Right lobe of liver (tissue), 6 donors: ENCODE measurements at regions not wholly inside any gene's neighbourhood (a gene's known extent, or its start where the extent isn't known, plus 50 kb on each side); places are given as distances from the start of the nearest gene placed in this dataset.

Source experiments
- ATAC-seq, 4 donors: fragments of 200-7000 bp; cut with Tn5 transposase; one replicate each; pipeline ENCODE4 v1.9.1; 2020; ENCODE audit warnings: mild to moderate bottlenecking in 4 of 4, moderate library complexity in 4 of 4
- DNase-seq, 3 donors: peaks; one replicate each; pipeline ENCODE4 v3.0.0-alpha.2; 2020
- H3K27ac ChIP-seq, 3 donors: fragments of 200-600 bp; one replicate each; pipeline ENCODE4 v1.8.0; 2022
- H3K27me3 ChIP-seq, 2 donors: fragments of 200-600 bp; one replicate each; pipeline ENCODE4 v1.8.0; 2022
- H3K36me3 ChIP-seq, 4 donors: fragments of 200-600 bp; sonication (generic) in 1 of 4; one replicate each; pipeline versions ENCODE4 v1.5.1 to v1.8.0; 2017 to 2022; ENCODE audit warnings: control low read depth in 1 of 4
- H3K4me1 ChIP-seq, 4 donors: fragments of 200-600 bp; sonication (generic) in 1 of 4; one replicate each; pipeline versions ENCODE4 v1.5.1 to v1.8.0; 2017 to 2022; ENCODE audit warnings: control low read depth in 1 of 4
- H3K4me3 ChIP-seq, 3 donors: fragments of 200-600 bp; one replicate each; pipeline ENCODE4 v1.8.0; 2022
- H3K9me3 ChIP-seq, 4 donors: fragments of 200-600 bp; sonication (generic) in 1 of 4; one replicate each; pipeline versions ENCODE4 v1.5.1 to v1.8.0; 2017 to 2022; ENCODE audit warnings: control low read depth in 1 of 4
- CTCF ChIP-seq, 4 donors: fragments of 200-600 bp in 3 of 4; fragments of 450-650 bp in 1 of 4; IDR thresholded peaks; one replicate each; pipeline versions ENCODE4 v1.5.1 to v1.8.0; 2016 to 2022; ENCODE audit warnings: antibody characterized with exemption in 4 of 4, mild to moderate bottlenecking in 2 of 4
- POLR2A ChIP-seq: fragments of 450-650 bp; IDR thresholded peaks from one replicate; pipeline ENCODE4 v1.6.1; 2017; ENCODE audit warnings: antibody characterized with exemption, mild to moderate bottlenecking
- WGBS: methylation state at CpG from one replicate; pipeline ENCODE4 v1.1.6; 2018; ENCODE audit warnings: low coverage, low lambda C conversion rate; ENCODE audit not compliant: insufficient coverage; ENCODE audit errors: missing lambda C conversion rate; 5-methylcytosine and 5-hydroxymethylcytosine counted together
- intact Hi-C, 2 donors: fragments of 100-400 bp; cut with DNase I; formaldehyde crosslinking; loops; one replicate each; pipeline versions ENCODE4 v1.11.2 to v1.14.1; 2022
- donor health status: DM: no; HTN: yes; CAD: no.
- donor health status: DM: no; HTN: no; CAD: no.
- donor health status: DM: no; HTN: no; CAD: no.
- donor health status: DM: no; HTN: yes; CAD: no.
- donor health status: DM: no; HTN: yes; CAD: no.

- WGBS: 100% methylated on average over 1 of the region's 2 CpGs
- H3K27me3 ChIP-seq: no peaks in the 10 kb centered on the region
- no peaks in the 10 kb centered on the region for H3K9me3 ChIP-seq
- H3K36me3 ChIP-seq: no peaks in the 10 kb centered on the region
- H3K4me1 ChIP-seq: no peaks in the 10 kb centered on the region
- H3K27ac ChIP-seq: no peak overlapping the region
- no peak for TF ChIP-seq POLR2A
- TF ChIP-seq CTCF (IDR thresholded peaks at IDR 0.05): no peak
- intact Hi-C loops: no loop called here
- DNase-seq (no peak), ATAC-seq (no peak)
- H3K4me3 ChIP-seq: no peak overlapping the region
Observed at GRCh38 chr2:8168876-8169424, 512.9 kb upstream of the ID2 start.

GRCh38 chr2:8169443-8169842, 512.4 kb upstream of the ID2 start:
- Histone ChIP-seq H3K9me3 (no peaks in the 10 kb centered on the region), H3K36me3 (no peaks in the 10 kb centered on the region), H3K27ac (no peak overlapping the region), H3K4me1 (no peaks in the 10 kb centered on the region), H3K4me3 (no peak overlapping the region), H3K27me3 (no peaks in the 10 kb centered on the region)
- DNase-seq: no peak
- TF ChIP-seq POLR2A: no peak
- no peak for TF ChIP-seq CTCF (IDR thresholded peaks at IDR 0.05)
- 89% methylated on average over 3 of the region's 3 CpGs for whole genome bisulfite sequencing
- intact Hi-C loops: no loop called here
- ATAC-seq: no peak

GRCh38 chr2:8170552-8171327, 511.1 kb upstream of the ID2 start:
- Histone ChIP-seq H3K27ac (no peak overlapping the region), H3K27me3 (no peaks in the 10 kb centered on the region), H3K4me3 (no peak overlapping the region), H3K9me3 (no peaks in the 10 kb centered on the region), H3K4me1 (no peaks in the 10 kb centered on the region), H3K36me3 (no peaks in the 10 kb centered on the region)
- no peak for ATAC-seq
- TF ChIP-seq POLR2A (no peak), CTCF (IDR thresholded peaks at IDR 0.05) (no peak)
- WGBS: 84% methylated on average over 7 of the region's 7 CpGs
- no peak for DNase-seq
- intact Hi-C loops: no loop called here

- DNase-seq: no peak
- H3K9me3 ChIP-seq: no peaks in the 10 kb centered on the region
- no peaks in the 10 kb centered on the region for H3K36me3 ChIP-seq
- no peaks in the 10 kb centered on the region for H3K27me3 ChIP-seq
- no peak overlapping the region for H3K27ac ChIP-seq
- WGBS: 52% methylated on average over 2 of the region's 2 CpGs
- TF ChIP-seq POLR2A: no peak
- TF ChIP-seq CTCF (IDR thresholded peaks at IDR 0.05): no peak
- ATAC-seq: no peak
- intact Hi-C loops: no loop called here
- no peaks in the 10 kb centered on the region for H3K4me1 ChIP-seq
- H3K4me3 ChIP-seq: no peak overlapping the region
Observed at GRCh38 chr2:8171608-8172007, 510.2 kb upstream of the ID2 start.
